ENCODE measurements at regions not wholly inside any gene's neighbourhood (a gene's known extent, or its start where the extent isn't known, plus 50 kb on each side); places are given as distances from the start of the nearest gene placed in this dataset.

- Histone ChIP-seq H4K20me1 (ENCODE audit: control insufficient read depth, insufficient read depth) (no peaks in the 10 kb centered on the region), H3K4me1 (ENCODE audit: control insufficient read depth, insufficient read depth, low read length) (no peaks in the 10 kb centered on the region), H3K4me3 (no peak overlapping the region), H3K9me3 (replicated peaks; ENCODE audit: control insufficient read depth, insufficient read depth, low read length) (no peaks in the 10 kb centered on the region), H3K27me3 (replicated peaks in 1 of 2; ENCODE audit: control insufficient read depth in 2 of 2, insufficient read depth in 2 of 2, low read length in 1 of 2) (no peaks in the 10 kb centered on the region; a peak in 1 of 4 replicates), H3K4me2 (ENCODE audit: control insufficient read depth, insufficient read depth) (no peak overlapping the region), H3K36me3 (ENCODE audit: control insufficient read depth in 2 of 2, insufficient read depth in 2 of 2, low read length in 1 of 2) (no peaks in the 10 kb centered on the region), H3K27ac (ENCODE audit: control insufficient read depth, insufficient read depth) (no peak overlapping the region), H3K9ac (ENCODE audit: control insufficient read depth, insufficient read depth, low read length) (no peak overlapping the region), H2AFZ (ENCODE audit: control insufficient read depth, low read depth, low read length) (no peak overlapping the region), H3K79me2 (ENCODE audit: control insufficient read depth, insufficient read depth, low read length) (no peaks in the 10 kb centered on the region)
- POLR2A ChIA-PET, result no interaction called here
- FAIRE-seq (no peak), DNase-seq (ENCODE audit: low read depth, low spot score) (no peak), ATAC-seq (no peak)
- no TSS peak for BruUV-seq (replicated peaks)
- CTCF ChIA-PET, result no interaction called here
- intact Hi-C loops (cut with micrococcal nuclease; ENCODE audit: unreplicated experiment) (no loop called here), in situ Hi-C loops (cut with MboI) (no loop called here)
- SMC1A ChIA-PET (ENCODE audit: uncharacterized antibody, unreplicated experiment), result no interaction called here
- RAD21 ChIA-PET (ENCODE audit: unreplicated experiment), result no interaction called here
- WGBS (ENCODE audit: insufficient coverage, insufficient replicate concordance, low lambda C conversion rate, missing lambda C conversion rate), result 15% methylated on average over 2 of the region's 2 CpGs
- no peak for TF ChIP-seq ASH2L (IDR thresholded peaks at IDR 0.05; ENCODE audit: borderline replicate concordance, low read depth)
- TF ChIP-seq, protein P1, sequence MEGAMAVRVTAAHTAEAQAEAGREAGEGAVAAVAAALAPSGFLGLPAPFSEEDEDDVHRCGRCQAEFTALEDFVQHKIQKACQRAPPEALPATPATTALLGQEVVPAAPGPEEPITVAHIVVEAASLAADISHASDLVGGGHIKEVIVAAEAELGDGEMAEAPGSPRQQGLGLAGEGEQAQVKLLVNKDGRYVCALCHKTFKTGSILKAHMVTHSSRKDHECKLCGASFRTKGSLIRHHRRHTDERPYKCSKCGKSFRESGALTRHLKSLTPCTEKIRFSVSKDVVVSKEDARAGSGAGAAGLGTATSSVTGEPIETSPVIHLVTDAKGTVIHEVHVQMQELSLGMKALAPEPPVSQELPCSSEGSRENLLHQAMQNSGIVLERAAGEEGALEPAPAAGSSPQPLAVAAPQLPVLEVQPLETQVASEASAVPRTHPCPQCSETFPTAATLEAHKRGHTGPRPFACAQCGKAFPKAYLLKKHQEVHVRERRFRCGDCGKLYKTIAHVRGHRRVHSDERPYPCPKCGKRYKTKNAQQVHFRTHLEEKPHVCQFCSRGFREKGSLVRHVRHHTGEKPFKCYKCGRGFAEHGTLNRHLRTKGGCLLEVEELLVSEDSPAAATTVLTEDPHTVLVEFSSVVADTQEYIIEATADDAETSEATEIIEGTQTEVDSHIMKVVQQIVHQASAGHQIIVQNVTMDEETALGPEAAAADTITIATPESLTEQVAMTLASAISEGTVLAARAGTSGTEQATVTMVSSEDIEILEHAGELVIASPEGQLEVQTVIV (IDR thresholded peaks at IDR 0.05; ENCODE audit: borderline replicate concordance, partially characterized antibody), result no peak
- no peak for TF ChIP-seq MYC (IDR thresholded peaks at IDR 0.05; ENCODE audit: insufficient read depth, insufficient read length, insufficient replicate concordance, low read length, severe bottlenecking)
- TF ChIP-seq, protein P2, sequence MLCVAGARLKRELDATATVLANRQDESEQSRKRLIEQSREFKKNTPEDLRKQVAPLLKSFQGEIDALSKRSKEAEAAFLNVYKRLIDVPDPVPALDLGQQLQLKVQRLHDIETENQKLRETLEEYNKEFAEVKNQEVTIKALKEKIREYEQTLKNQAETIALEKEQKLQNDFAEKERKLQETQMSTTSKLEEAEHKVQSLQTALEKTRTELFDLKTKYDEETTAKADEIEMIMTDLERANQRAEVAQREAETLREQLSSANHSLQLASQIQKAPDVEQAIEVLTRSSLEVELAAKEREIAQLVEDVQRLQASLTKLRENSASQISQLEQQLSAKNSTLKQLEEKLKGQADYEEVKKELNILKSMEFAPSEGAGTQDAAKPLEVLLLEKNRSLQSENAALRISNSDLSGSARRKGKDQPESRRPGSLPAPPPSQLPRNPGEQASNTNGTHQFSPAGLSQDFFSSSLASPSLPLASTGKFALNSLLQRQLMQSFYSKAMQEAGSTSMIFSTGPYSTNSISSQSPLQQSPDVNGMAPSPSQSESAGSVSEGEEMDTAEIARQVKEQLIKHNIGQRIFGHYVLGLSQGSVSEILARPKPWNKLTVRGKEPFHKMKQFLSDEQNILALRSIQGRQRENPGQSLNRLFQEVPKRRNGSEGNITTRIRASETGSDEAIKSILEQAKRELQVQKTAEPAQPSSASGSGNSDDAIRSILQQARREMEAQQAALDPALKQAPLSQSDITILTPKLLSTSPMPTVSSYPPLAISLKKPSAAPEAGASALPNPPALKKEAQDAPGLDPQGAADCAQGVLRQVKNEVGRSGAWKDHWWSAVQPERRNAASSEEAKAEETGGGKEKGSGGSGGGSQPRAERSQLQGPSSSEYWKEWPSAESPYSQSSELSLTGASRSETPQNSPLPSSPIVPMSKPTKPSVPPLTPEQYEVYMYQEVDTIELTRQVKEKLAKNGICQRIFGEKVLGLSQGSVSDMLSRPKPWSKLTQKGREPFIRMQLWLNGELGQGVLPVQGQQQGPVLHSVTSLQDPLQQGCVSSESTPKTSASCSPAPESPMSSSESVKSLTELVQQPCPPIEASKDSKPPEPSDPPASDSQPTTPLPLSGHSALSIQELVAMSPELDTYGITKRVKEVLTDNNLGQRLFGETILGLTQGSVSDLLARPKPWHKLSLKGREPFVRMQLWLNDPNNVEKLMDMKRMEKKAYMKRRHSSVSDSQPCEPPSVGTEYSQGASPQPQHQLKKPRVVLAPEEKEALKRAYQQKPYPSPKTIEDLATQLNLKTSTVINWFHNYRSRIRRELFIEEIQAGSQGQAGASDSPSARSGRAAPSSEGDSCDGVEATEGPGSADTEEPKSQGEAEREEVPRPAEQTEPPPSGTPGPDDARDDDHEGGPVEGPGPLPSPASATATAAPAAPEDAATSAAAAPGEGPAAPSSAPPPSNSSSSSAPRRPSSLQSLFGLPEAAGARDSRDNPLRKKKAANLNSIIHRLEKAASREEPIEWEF (IDR thresholded peaks at IDR 0.05; ENCODE audit: insufficient replicate concordance, low read depth, low read length), result no peak
- TF ChIP-seq, protein P3, sequence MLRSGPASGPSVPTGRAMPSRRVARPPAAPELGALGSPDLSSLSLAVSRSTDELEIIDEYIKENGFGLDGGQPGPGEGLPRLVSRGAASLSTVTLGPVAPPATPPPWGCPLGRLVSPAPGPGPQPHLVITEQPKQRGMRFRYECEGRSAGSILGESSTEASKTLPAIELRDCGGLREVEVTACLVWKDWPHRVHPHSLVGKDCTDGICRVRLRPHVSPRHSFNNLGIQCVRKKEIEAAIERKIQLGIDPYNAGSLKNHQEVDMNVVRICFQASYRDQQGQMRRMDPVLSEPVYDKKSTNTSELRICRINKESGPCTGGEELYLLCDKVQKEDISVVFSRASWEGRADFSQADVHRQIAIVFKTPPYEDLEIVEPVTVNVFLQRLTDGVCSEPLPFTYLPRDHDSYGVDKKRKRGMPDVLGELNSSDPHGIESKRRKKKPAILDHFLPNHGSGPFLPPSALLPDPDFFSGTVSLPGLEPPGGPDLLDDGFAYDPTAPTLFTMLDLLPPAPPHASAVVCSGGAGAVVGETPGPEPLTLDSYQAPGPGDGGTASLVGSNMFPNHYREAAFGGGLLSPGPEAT (IDR thresholded peaks at IDR 0.05; ENCODE audit: low read depth), result no peak
- TF ChIP-seq SRF (IDR thresholded peaks at IDR 0.05; ENCODE audit: low read depth in 2 of 2, low read length in 2 of 2), result no peak
- TF ChIP-seq BCLAF1 (IDR thresholded peaks at IDR 0.05), result no peak
- no peak for TF ChIP-seq BMI1 (IDR thresholded peaks at IDR 0.05; ENCODE audit: borderline replicate concordance)
- no peak for TF ChIP-seq FOXK2 (IDR thresholded peaks at IDR 0.05)
- TF ChIP-seq SUZ12 (IDR thresholded peaks at IDR 0.05; ENCODE audit: unreplicated experiment), result no peak
- TF ChIP-seq BCL11A (IDR thresholded peaks at IDR 0.05; ENCODE audit: low read depth, low read length), result no peak
- no peak for TF ChIP-seq MTA3 (IDR thresholded peaks at IDR 0.05; ENCODE audit: borderline replicate concordance, low read length)
- no peak for TF ChIP-seq ZNF622 (IDR thresholded peaks at IDR 0.05)
Observed at GRCh38 chr6:100057941-100058340, 63.9 kb upstream of the MCHR2 start.

Measured in GM12878 (cell line).